HEK293T (cell line): ENCODE measurements at regions not wholly inside any gene's neighbourhood (a gene's known extent, or its start where the extent isn't known, plus 50 kb on each side); places are given as distances from the start of the nearest gene placed in this dataset.
A peak's percentile ranks its signal among the peaks of the same experiment; 100 is the strongest.
"Not testable (repeated sequence)": the region's sequence is repeated elsewhere in the genome, so short reads cannot be mapped to it uniquely, and the experiment has no call there.

Experiments
- CTCF ChIA-PET: fragments of 350-600 bp; formaldehyde crosslinking; extraction: SDS; loops from one replicate; lab custom pipeline; 2021; ENCODE audit warnings: antibody characterized with exemption, inconsistent platforms; lab: Yijun Ruan, JAX
- POLR2A ChIA-PET: fragments of 350-600 bp; formaldehyde crosslinking; extraction: SDS; loops from one replicate; lab custom pipeline; 2020; ENCODE audit warnings: antibody characterized with exemption, inconsistent platforms; lab: Yijun Ruan, JAX
- DNase-seq: peaks from one replicate; pipeline ENCODE4 v3.0.0; 2012; ENCODE audit warnings: mixed read lengths; ENCODE audit errors: extremely low spot score
- ARNT ChIP-seq: fragments of 450-650 bp; IDR thresholded peaks from 2 replicates; pipeline ENCODE4 v1.6.1; 2017; ENCODE audit warnings: mild to moderate bottlenecking
- BHLHE40 ChIP-seq: fragments of 450-650 bp; IDR thresholded peaks from 2 replicates; pipeline ENCODE4 v1.6.1; 2016; ENCODE audit warnings: mild to moderate bottlenecking, moderate library complexity, borderline replicate concordance
- CTBP1 ChIP-seq: fragments of 450-650 bp; IDR thresholded peaks from 2 replicates; pipeline ENCODE4 v1.6.1; 2016; ENCODE audit warnings: borderline replicate concordance
- ELF4 ChIP-seq: fragments of 450-650 bp; IDR thresholded peaks from 2 replicates; pipeline ENCODE4 v1.6.1; 2017; ENCODE audit warnings: antibody characterized with exemption
- FOXA1 ChIP-seq: fragments of 450-650 bp; IDR thresholded peaks from 2 replicates; pipeline ENCODE4 v1.6.1; 2016; ENCODE audit warnings: mild to moderate bottlenecking
- FOXK2 ChIP-seq: fragments of 450-650 bp; IDR thresholded peaks from 2 replicates; pipeline ENCODE4 v1.6.1; 2016; ENCODE audit warnings: mild to moderate bottlenecking
- FOXM1 ChIP-seq: fragments of 450-650 bp; IDR thresholded peaks from 2 replicates; pipeline ENCODE4 v1.6.1; 2017; ENCODE audit warnings: mild to moderate bottlenecking, borderline replicate concordance
- HDGF ChIP-seq: fragments of 450-650 bp; IDR thresholded peaks from 2 replicates; pipeline ENCODE4 v1.6.1; 2017; ENCODE audit warnings: antibody characterized with exemption, borderline replicate concordance
- L3MBTL2 ChIP-seq: fragments of 450-650 bp; conservative IDR thresholded peaks from 2 replicates; pipeline ENCODE4 v1.6.1; 2016; ENCODE audit warnings: mild to moderate bottlenecking
- LEF1 ChIP-seq: fragments of 450-650 bp; IDR thresholded peaks from 2 replicates; pipeline ENCODE4 v1.6.1; 2017; ENCODE audit warnings: mild to moderate bottlenecking, borderline replicate concordance
- NFRKB ChIP-seq: fragments of 450-650 bp; IDR thresholded peaks from 2 replicates; pipeline ENCODE4 v1.6.1; 2016; ENCODE audit warnings: mild to moderate bottlenecking, moderate library complexity
- PKNOX1 ChIP-seq: fragments of 450-650 bp; IDR thresholded peaks from 2 replicates; pipeline ENCODE4 v1.6.1; 2016
- SP1 ChIP-seq: fragments of 450-650 bp; IDR thresholded peaks from 2 replicates; pipeline ENCODE4 v1.6.1; 2017
- SUZ12 ChIP-seq: fragments of 450-650 bp; IDR thresholded peaks from 2 replicates; pipeline ENCODE4 v1.6.1; 2016; ENCODE audit warnings: mild to moderate bottlenecking
- TARDBP ChIP-seq: fragments of 450-650 bp; IDR thresholded peaks from 2 replicates; pipeline ENCODE4 v1.6.1; 2016
- ZNF384 ChIP-seq: fragments of 450-650 bp; IDR thresholded peaks from 2 replicates; pipeline ENCODE4 v1.6.1; 2016

- ChIA-PET CTCF (no interaction called here), POLR2A (no interaction called here)
- no peak for DNase-seq
Observed at GRCh38 chrX:151042842-151043241, 59.7 kb downstream of the HMGB3 start.

GRCh38 chrX:151066373-151066772 is 83.2 kb downstream of the HMGB3 start:
- POLR2A ChIA-PET, CTCF ChIA-PET, DNase-seq: not testable (repeated sequence)

More at GRCh38 chrX:151042842-151043241, 59.7 kb downstream of the HMGB3 start:
- TF ChIP-seq BHLHE40 (no peak), CTBP1 (no peak), SUZ12 (no peak), HDGF (no peak), FOXM1 (no peak), FOXA1 (no peak), ELF4 (no peak), ZNF384 (no peak), TARDBP (no peak), NFRKB (no peak)

- ChIA-PET CTCF (no interaction called here), POLR2A (no interaction called here)
- DNase-seq: no peak
- no peak for TF ChIP-seq SUZ12
- TF ChIP-seq ARNT: no peak
- no peak for TF ChIP-seq LEF1
- TF ChIP-seq HDGF: no peak
- no peak for TF ChIP-seq TARDBP
- TF ChIP-seq FOXA1: no peak
- TF ChIP-seq FOXM1: no peak
- TF ChIP-seq L3MBTL2: no peak
- TF ChIP-seq FOXK2: no peak
- TF ChIP-seq NFRKB: no peak
- TF ChIP-seq ELF4: no peak
- no peak for TF ChIP-seq CTBP1
- TF ChIP-seq ZNF384: no peak
- TF ChIP-seq PKNOX1: no peak
- TF ChIP-seq BHLHE40: no peak
- TF ChIP-seq SP1: no peak
Observed at GRCh38 chrX:151073767-151074166, 90.6 kb downstream of the HMGB3 start.

- TF ChIP-seq HDGF (no peak), TARDBP (no peak), LEF1 (no peak), BHLHE40 (no peak), FOXK2 (no peak), ZNF384 (no peak), FOXM1 (no peak), SUZ12 (no peak), ELF4 (no peak), SP1 (no peak), CTBP1 (no peak), PKNOX1 (no peak), FOXA1 (no peak), ARNT (no peak), L3MBTL2 (no peak), NFRKB (no peak)
- ChIA-PET CTCF (interaction anchor here (0.6 to 4.9 kb wide), 4 partner anchors 19 to 714 kb away, joined by 3 to 52 read pairs (median 4); no protein-coding TSS in a partner anchor), POLR2A (no interaction called here)
- DNase-seq: no peak
Observed at GRCh38 chrX:151081016-151081415, 95.4 kb upstream of the GPR50 start.

GRCh38 chrX:151082077-151082948 is 94.1 kb upstream of the GPR50 start:
- ChIA-PET CTCF (interaction anchor here (0.6 to 4.9 kb wide), 6 partner anchors 29 to 320 kb away, joined by 3 to 52 read pairs (median 3); no protein-coding TSS in a partner anchor), POLR2A (interaction anchor here (0.7 kb wide), 1 partner anchor 305 kb away, joined by 3 read pairs; no protein-coding TSS in a partner anchor)
- TF ChIP-seq PKNOX1: no peak
- peak; percentile 92 for TF ChIP-seq L3MBTL2
- peak; percentile 86 for DNase-seq

GRCh38 chrX:151084454-151084853 is 91.9 kb upstream of the GPR50 start:
- no peak for DNase-seq
- ChIA-PET CTCF (interaction anchor here (1.3 to 4.9 kb wide), 2 partner anchors 312 kb away, joined by 4 to 52 read pairs; no protein-coding TSS in a partner anchor), POLR2A (no interaction called here)
- no peak for TF ChIP-seq ELF4
- no peak for TF ChIP-seq LEF1
- no peak for TF ChIP-seq PKNOX1
